T-cell (primary cell): ENCODE measurements at regions not wholly inside any gene's neighbourhood (a gene's known extent, or its start where the extent isn't known, plus 50 kb on each side); places are given as distances from the start of the nearest gene placed in this dataset.
"Not testable (repeated sequence)": the region's sequence is repeated elsewhere in the genome, so short reads cannot be mapped to it uniquely, and the experiment has no call there.

Source experiments
- ATAC-seq, 4 experiments: fragments of 200-7000 bp in 3 of 4; fragments of 150-1000 bp in 1 of 4; cut with Tn5 transposase; replicated peaks in 1 of 4; 1 replicate in 3 of 4; 2 replicates in 1 of 4; pipeline ENCODE4 v1.10.0; 2021; ENCODE audit warnings: moderate library complexity in 3 of 4, mild to moderate bottlenecking in 2 of 4, moderate number of reproducible peaks in 1 of 4
- CTCF ChIA-PET, 2 donors: fragments of 300-600 bp; sonication (Branson Sonifier 250); formaldehyde crosslinking; loops; one replicate each; lab custom pipeline; 2022; ENCODE audit warnings: antibody characterized with exemption in 2 of 2; lab: Charles Lee
- POLR2A ChIA-PET, 2 donors: fragments of 300-600 bp; sonication (Branson Sonifier 250); formaldehyde crosslinking; loops; one replicate each; lab custom pipeline; 2022; ENCODE audit warnings: antibody characterized with exemption in 2 of 2; lab: Charles Lee
- DNase-seq, 35 experiments: peaks; one replicate each; pipeline versions ENCODE4 v3.0.0 to v3.0.0-alpha.2; 2013 to 2023
- H3K27ac ChIP-seq: one replicate; pipeline ENCODE4 v1.5.1; 2013; ENCODE audit warnings: low read length
- H3K27me3 ChIP-seq, 2 experiments: replicated peaks in 1 of 2; 1 replicate in 1 of 2; 2 replicates in 1 of 2; pipeline versions ENCODE4 v1.6.1 to v1.7.0; 2013; ENCODE audit warnings: low read length in 1 of 2, mixed read lengths in 1 of 2; ENCODE audit not compliant: control insufficient read depth in 2 of 2, insufficient read depth in 2 of 2; ENCODE audit errors: extremely low read depth in 1 of 2
- H3K36me3 ChIP-seq, 2 donors: 1 replicate in 1 of 2; 2 replicates in 1 of 2; pipeline versions ENCODE4 v1.6.1 to v1.7.0; 2013; ENCODE audit warnings: low read length in 1 of 2; ENCODE audit not compliant: control insufficient read depth in 2 of 2, insufficient read depth in 1 of 2; ENCODE audit errors: extremely low read depth in 1 of 2
- H3K4me1 ChIP-seq, 2 experiments: 1 replicate in 1 of 2; 2 replicates in 1 of 2; pipeline versions ENCODE4 v1.6.1 to v1.7.0; 2013; ENCODE audit warnings: low read length in 2 of 2, mixed read lengths in 1 of 2; ENCODE audit not compliant: insufficient read depth in 2 of 2, control insufficient read depth in 1 of 2; ENCODE audit errors: extremely low read depth in 1 of 2
- H3K4me3 ChIP-seq, 2 donors: 1 replicate in 1 of 2; 2 replicates in 1 of 2; pipeline versions ENCODE4 v1.5.1 to v1.7.0; 2013; ENCODE audit warnings: mild to moderate bottlenecking in 2 of 2, low read length in 1 of 2, moderate library complexity in 1 of 2; ENCODE audit not compliant: control insufficient read depth in 1 of 2; ENCODE audit errors: extremely low read depth in 1 of 2
- H3K9me3 ChIP-seq: 2 replicates; pipeline ENCODE4 v1.7.0; 2013
- H3K27ac Mint-ChIP-seq, 2 donors: one replicate each; pipeline ENCODE4 v1.8.0; 2020 to 2021; ENCODE audit warnings: mild to moderate bottlenecking in 2 of 2, mixed read lengths in 2 of 2
- H3K27me3 Mint-ChIP-seq, 2 donors: one replicate each; pipeline ENCODE4 v1.8.0; 2021 to 2022; ENCODE audit warnings: mixed read lengths in 2 of 2
- H3K36me3 Mint-ChIP-seq: one replicate; pipeline ENCODE4 v1.8.0; 2021; ENCODE audit warnings: mixed read lengths
- H3K4me1 Mint-ChIP-seq, 3 donors: one replicate each; pipeline ENCODE4 v1.8.0; 2020 to 2022; ENCODE audit warnings: mixed read lengths in 3 of 3, mild to moderate bottlenecking in 1 of 3
- H3K4me3 Mint-ChIP-seq, 3 donors: one replicate each; pipeline ENCODE4 v1.8.0; 2020 to 2022; ENCODE audit warnings: mild to moderate bottlenecking in 3 of 3, mixed read lengths in 3 of 3, moderate library complexity in 3 of 3
- H3K9me3 Mint-ChIP-seq, 3 donors: one replicate each; pipeline ENCODE4 v1.8.0; 2020 to 2022; ENCODE audit warnings: mixed read lengths in 3 of 3
- WGBS: methylation state at CpG from one replicate; pipeline ENCODE4 v1.1.5; 2013; ENCODE audit warnings: missing lambda C conversion rate; ENCODE audit not compliant: insufficient coverage; 5-methylcytosine and 5-hydroxymethylcytosine counted together

DNA sequence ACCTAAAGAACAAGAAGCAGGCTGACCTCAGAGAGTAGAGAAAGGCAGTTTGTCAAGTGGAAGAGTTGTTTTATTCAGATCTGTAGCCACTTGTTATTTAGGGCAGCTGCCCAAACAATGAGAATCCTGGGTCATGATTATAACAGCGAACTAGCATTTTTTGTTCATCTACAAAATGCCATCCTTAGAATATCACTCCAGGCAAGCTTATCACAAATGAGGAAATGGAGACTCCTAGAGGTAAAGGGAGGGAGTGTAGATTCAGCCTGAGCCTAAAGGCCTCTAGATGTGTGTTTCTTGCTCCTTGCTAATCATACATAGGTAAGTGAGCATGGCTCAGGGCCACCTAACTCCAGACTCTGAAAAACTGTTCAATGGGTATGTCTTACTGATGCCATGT is 126.1 kb downstream of the HNMT start:
- Histone ChIP-seq H3K9me3 (no peaks in the 10 kb centered on the region), H3K4me3 (no peak overlapping the region), H3K27me3 (no peaks in the 10 kb centered on the region), H3K36me3 (no peaks in the 10 kb centered on the region), H3K27ac (no peak overlapping the region), H3K4me1 (no peaks in the 10 kb centered on the region)
- Mint-ChIP-seq H3K4me3 (no peak overlapping the region), H3K36me3 (no peaks in the 10 kb centered on the region), H3K27me3 (no peaks in the 10 kb centered on the region), H3K27ac (no peak overlapping the region), H3K4me1 (no peaks in the 10 kb centered on the region), H3K9me3 (peaks cover 0 to 7% (median 0%) of the 10 kb centered on the region in 3 donors)
- CTCF ChIA-PET = no interaction called here
- DNase-seq (no peak), ATAC-seq (no peak)
- WGBS = no CpG with 5 or more reads among the region's 1 CpG
- POLR2A ChIA-PET = no interaction called here

DNA sequence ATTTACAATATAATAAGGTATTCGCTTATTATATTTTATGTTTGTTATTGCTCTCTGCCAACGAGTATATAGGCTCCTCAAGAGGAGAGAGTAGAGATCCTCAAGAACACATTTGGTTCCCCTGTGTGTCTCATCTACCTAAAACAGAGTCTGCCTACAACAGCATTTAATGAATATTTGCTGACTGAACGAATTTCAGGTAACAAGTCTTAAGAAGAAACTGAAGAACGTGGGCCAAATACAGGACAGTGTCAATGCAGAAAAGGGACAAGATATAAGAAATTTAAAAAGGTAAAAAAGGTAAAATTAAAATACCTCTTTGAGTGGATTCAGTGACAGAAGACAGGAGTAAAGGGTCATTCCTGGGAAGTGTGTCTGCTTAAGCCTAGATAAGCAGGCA is 129.2 kb downstream of the HNMT start:
- Mint-ChIP-seq H3K27me3 (no peaks in the 10 kb centered on the region), H3K4me1 (no peaks in the 10 kb centered on the region), H3K36me3 (no peaks in the 10 kb centered on the region), H3K27ac (no peak overlapping the region), H3K4me3 (no peak overlapping the region), H3K9me3 (peaks cover 0 to 15% (median 3%) of the 10 kb centered on the region in 3 donors)
- no peak overlapping the region for H3K27ac ChIP-seq
- POLR2A ChIA-PET = no interaction called here
- no peak overlapping the region for H3K4me3 ChIP-seq
- no peaks in the 10 kb centered on the region for H3K36me3 ChIP-seq
- ATAC-seq (no peak), DNase-seq (no peak)
- CTCF ChIA-PET = no interaction called here
- no peaks in the 10 kb centered on the region for H3K9me3 ChIP-seq
- 25% methylated on average over 2 of the region's 4 CpGs for WGBS
- no peaks in the 10 kb centered on the region for H3K4me1 ChIP-seq
- H3K27me3 ChIP-seq = no peaks in the 10 kb centered on the region

DNA sequence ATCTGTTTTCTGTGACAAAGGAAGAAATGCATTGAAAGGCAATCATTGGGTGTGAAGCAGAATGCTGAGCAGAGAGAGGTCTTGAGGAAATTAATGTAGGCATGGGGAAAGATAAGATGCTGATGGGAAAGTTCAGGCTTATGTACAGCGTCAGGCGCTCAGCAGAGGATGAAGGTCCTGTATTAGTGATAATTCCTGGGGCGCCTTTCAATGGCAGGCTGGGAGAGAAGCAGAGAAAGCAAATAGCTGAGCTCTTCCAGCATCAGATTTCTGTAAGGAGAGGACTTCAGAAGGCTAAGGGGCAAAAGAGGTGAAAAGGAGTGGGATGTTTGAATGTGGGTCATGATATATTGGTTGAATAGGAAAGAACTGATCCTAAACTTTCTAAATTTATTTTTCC is 129.8 kb downstream of the HNMT start:
- Mint-ChIP-seq H3K36me3 (no peaks in the 10 kb centered on the region), H3K27me3 (no peaks in the 10 kb centered on the region), H3K9me3 (peaks cover 0 to 11% (median 8%) of the 10 kb centered on the region in 3 donors), H3K27ac (no peak overlapping the region), H3K4me1 (no peaks in the 10 kb centered on the region), H3K4me3 (no peak overlapping the region)
- ChIA-PET CTCF (no interaction called here), POLR2A (no interaction called here)
- Histone ChIP-seq H3K4me3 (no peak overlapping the region), H3K36me3 (no peaks in the 10 kb centered on the region), H3K27ac (no peak overlapping the region), H3K9me3 (no peaks in the 10 kb centered on the region), H3K27me3 (no peaks in the 10 kb centered on the region), H3K4me1 (no peaks in the 10 kb centered on the region)
- no peak for DNase-seq
- ATAC-seq = no peak
- 97% methylated on average over 3 of the region's 3 CpGs for WGBS

DNA sequence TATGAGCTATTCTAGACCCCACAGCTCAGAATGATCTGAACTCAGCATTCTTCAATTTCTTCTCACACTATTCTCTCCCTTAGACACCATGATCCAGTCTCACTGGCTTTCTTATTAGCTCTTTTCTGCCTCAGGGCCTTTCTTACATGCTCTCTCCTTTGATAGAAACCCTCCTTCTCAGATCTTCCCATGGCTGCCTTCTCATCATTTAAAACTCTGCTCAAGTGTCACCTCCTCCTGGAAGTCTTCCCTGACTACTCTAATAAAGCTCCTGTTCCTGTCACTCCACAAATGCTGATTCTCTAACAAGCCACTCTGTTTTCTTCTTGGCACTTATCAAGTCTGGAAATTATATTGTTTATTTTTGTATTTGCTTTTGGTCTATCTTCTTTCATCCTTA is 131.1 kb downstream of the HNMT start:
- no peak overlapping the region for H3K27ac Mint-ChIP-seq
- peaks cover 0 to 14% (median 11%) of the 10 kb centered on the region in 3 donors for H3K9me3 Mint-ChIP-seq
- no peaks in the 10 kb centered on the region for H3K27me3 Mint-ChIP-seq
- H3K27ac ChIP-seq = no peak overlapping the region
- H3K9me3 ChIP-seq = no peaks in the 10 kb centered on the region
- ATAC-seq (no peak), DNase-seq (no peak)
- ChIA-PET POLR2A (no interaction called here), CTCF (no interaction called here)
- H3K4me1 Mint-ChIP-seq = no peaks in the 10 kb centered on the region
- H3K4me1 ChIP-seq = no peaks in the 10 kb centered on the region
- H3K27me3 ChIP-seq = no peaks in the 10 kb centered on the region
- H3K4me3 ChIP-seq = no peak overlapping the region
- H3K4me3 Mint-ChIP-seq = no peak overlapping the region
- H3K36me3 Mint-ChIP-seq = no peaks in the 10 kb centered on the region
- no peaks in the 10 kb centered on the region for H3K36me3 ChIP-seq

DNA sequence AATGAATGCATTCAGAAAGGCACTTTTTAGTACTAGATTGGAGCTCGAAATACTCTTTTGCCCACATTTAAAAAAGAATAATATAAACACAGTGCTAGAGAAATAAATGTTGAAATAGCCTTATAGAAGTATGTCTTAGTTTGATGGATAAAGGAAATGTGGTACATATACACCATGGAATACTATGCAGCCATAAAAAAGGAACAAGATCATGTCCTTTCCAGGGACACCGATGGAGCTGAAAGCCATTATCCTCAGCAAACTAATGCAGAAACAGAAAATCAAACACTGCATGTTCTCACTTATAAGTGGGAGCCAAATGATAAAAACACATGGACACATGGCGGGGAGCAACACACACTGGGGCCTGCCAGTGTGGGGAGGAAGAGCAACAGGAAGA is 135.0 kb downstream of the HNMT start:
- H3K4me1 ChIP-seq, ATAC-seq, H3K36me3 Mint-ChIP-seq, DNase-seq, H3K4me3 ChIP-seq, H3K27me3 Mint-ChIP-seq, H3K27ac ChIP-seq, H3K4me1 Mint-ChIP-seq, H3K27me3 ChIP-seq, POLR2A ChIA-PET, H3K9me3 ChIP-seq, CTCF ChIA-PET, H3K4me3 Mint-ChIP-seq, H3K27ac Mint-ChIP-seq, H3K36me3 ChIP-seq: not testable (repeated sequence)
- WGBS = no CpG with 5 or more reads among the region's 3 CpGs
- H3K9me3 Mint-ChIP-seq = peaks cover 0 to 14% (median 11%) of the 10 kb centered on the region in 3 donors

DNA sequence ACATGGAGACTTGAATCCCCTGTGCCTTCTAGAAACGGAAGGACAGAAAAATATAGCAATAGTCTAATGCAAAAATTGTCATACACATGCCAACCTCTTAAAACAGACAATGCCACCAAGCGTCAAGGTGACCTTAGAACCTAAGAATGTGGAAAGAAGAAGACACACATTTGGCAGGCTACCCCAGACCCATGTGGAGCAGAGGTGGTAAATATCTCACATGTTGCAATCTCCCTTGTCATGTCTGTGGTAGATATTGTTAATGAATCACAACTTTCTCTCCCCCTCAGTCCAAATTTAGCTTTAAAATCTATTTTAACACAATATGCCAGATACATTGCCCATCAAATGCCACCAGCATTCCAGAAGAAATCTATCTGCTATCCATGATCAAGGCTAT is 137.4 kb downstream of the HNMT start:
- Histone ChIP-seq H3K27me3 (no peaks in the 10 kb centered on the region), H3K36me3 (no peaks in the 10 kb centered on the region), H3K27ac (no peak overlapping the region), H3K4me3 (no peak overlapping the region), H3K4me1 (no peaks in the 10 kb centered on the region), H3K9me3 (no peaks in the 10 kb centered on the region)
- no peak for DNase-seq
- H3K9me3 Mint-ChIP-seq = peaks cover 0 to 11% (median 9%) of the 10 kb centered on the region in 3 donors
- CTCF ChIA-PET = no interaction called here
- H3K27ac Mint-ChIP-seq = no peak overlapping the region
- no peak overlapping the region for H3K4me3 Mint-ChIP-seq
- ATAC-seq = no peak
- no CpG with 5 or more reads among the region's 2 CpGs for WGBS
- POLR2A ChIA-PET = no interaction called here
- H3K36me3 Mint-ChIP-seq = no peaks in the 10 kb centered on the region
- no peaks in the 10 kb centered on the region for H3K4me1 Mint-ChIP-seq
- H3K27me3 Mint-ChIP-seq = no peaks in the 10 kb centered on the region

DNA sequence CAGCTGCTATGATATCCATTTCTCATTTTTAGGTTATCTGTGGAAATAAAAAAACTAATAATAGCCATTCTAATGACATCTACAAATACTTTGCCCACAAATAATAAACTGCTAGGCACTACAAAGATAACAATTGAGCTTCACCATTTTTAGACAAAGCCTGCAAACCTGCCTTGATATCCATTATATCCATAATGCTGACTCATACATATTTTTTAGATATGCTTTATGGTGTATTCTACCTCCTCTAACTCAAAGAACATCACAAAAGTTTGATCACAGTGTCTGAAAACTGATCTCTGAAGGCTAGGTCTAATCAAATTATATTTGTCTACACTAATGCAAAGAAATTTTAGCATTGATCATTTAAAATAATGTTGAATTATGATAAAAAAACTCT is 138.4 kb downstream of the HNMT start:
- Mint-ChIP-seq H3K27me3 (no peaks in the 10 kb centered on the region), H3K4me1 (no peaks in the 10 kb centered on the region), H3K4me3 (no peak overlapping the region), H3K36me3 (no peaks in the 10 kb centered on the region), H3K27ac (no peak overlapping the region), H3K9me3 (peaks cover 0 to 11% (median 5%) of the 10 kb centered on the region in 3 donors)
- POLR2A ChIA-PET = no interaction called here
- no peaks in the 10 kb centered on the region for H3K36me3 ChIP-seq
- no peaks in the 10 kb centered on the region for H3K27me3 ChIP-seq
- CTCF ChIA-PET = no interaction called here
- no peak overlapping the region for H3K27ac ChIP-seq
- H3K4me3 ChIP-seq = no peak overlapping the region
- ATAC-seq = no peak
- no peaks in the 10 kb centered on the region for H3K9me3 ChIP-seq
- no peaks in the 10 kb centered on the region for H3K4me1 ChIP-seq
- no peak for DNase-seq
